Stimulated activated CD8-positive, alpha-beta memory T cell treated with anti-CD3 and anti-CD28 coated beads, Interleukin-7, amount 100 ng/mL, for 1 hour (primary cell): ENCODE measurements at regions not wholly inside any gene's neighbourhood (a gene's known extent, or its start where the extent isn't known, plus 50 kb on each side); places are given as distances from the start of the nearest gene placed in this dataset.
"Not testable (repeated sequence)": the region's sequence is repeated elsewhere in the genome, so short reads cannot be mapped to it uniquely, and the experiment has no call there.

Source experiments
- DNase-seq, 2 donors: peaks; one replicate each; pipeline ENCODE4 v3.0.0-alpha.2; 2020; ENCODE audit warnings: low read depth in 2 of 2

- DNase-seq: no peak
These were observed 107.3 kb upstream of the SPIN1 start for GRCh38 chr9:88280816-88281382.

GRCh38 chr9:88278036-88278435 lies 110.2 kb upstream of the SPIN1 start:
- DNase-seq: no peak

- no peak for DNase-seq
These were observed 114.2 kb upstream of the SPIN1 start for GRCh38 chr9:88274078-88274477.

GRCh38 chr9:88272986-88273385 lies 115.3 kb upstream of the SPIN1 start:
- DNase-seq: no peak

GRCh38 chr9:88270413-88270812 lies 117.8 kb upstream of the SPIN1 start:
- DNase-seq: no peak

GRCh38 chr9:88268886-88269285 lies 119.4 kb upstream of the SPIN1 start:
- no peak for DNase-seq

- no peak for DNase-seq
These were observed 121.0 kb upstream of the SPIN1 start for GRCh38 chr9:88267283-88267682.

- no peak for DNase-seq
These were observed 121.8 kb upstream of the SPIN1 start for GRCh38 chr9:88266416-88266815.

- no peak for DNase-seq
These were observed 120.7 kb upstream of the SPATA31C2 start for GRCh38 chr9:88259001-88259400.

- DNase-seq: no peak
These were observed 120.3 kb upstream of the SPATA31C2 start for GRCh38 chr9:88258601-88259000.

- no peak for DNase-seq
These were observed 119.7 kb upstream of the SPATA31C2 start for GRCh38 chr9:88258024-88258423.

GRCh38 chr9:88256216-88256615 lies 117.9 kb upstream of the SPATA31C2 start:
- no peak for DNase-seq

- not testable (repeated sequence) for DNase-seq
These were observed 117.5 kb upstream of the SPATA31C2 start for GRCh38 chr9:88255806-88256205.

GRCh38 chr9:88251903-88252302 lies 113.6 kb upstream of the SPATA31C2 start:
- no peak for DNase-seq

- no peak for DNase-seq
These were observed 105.5 kb upstream of the SPATA31C2 start for GRCh38 chr9:88243736-88244135.

- DNase-seq: no peak
These were observed 104.6 kb upstream of the SPATA31C2 start for GRCh38 chr9:88242879-88243278.

GRCh38 chr9:88237991-88238571 lies 99.8 kb upstream of the SPATA31C2 start:
- DNase-seq: no peak

- no peak for DNase-seq
These were observed 99.2 kb upstream of the SPATA31C2 start for GRCh38 chr9:88237479-88237961.

GRCh38 chr9:88236511-88237478 lies 98.5 kb upstream of the SPATA31C2 start:
- DNase-seq: no peak

GRCh38 chr9:88235615-88236014 lies 97.3 kb upstream of the SPATA31C2 start:
- DNase-seq: no peak

GRCh38 chr9:88234114-88234513 lies 95.8 kb upstream of the SPATA31C2 start:
- no peak for DNase-seq

GRCh38 chr9:88233091-88233490 lies 94.8 kb upstream of the SPATA31C2 start:
- DNase-seq: no peak

- no peak for DNase-seq
These were observed 92.3 kb upstream of the SPATA31C2 start for GRCh38 chr9:88230612-88231011.
